ENCODE measurements at regions not wholly inside any gene's neighbourhood (a gene's known extent, or its start where the extent isn't known, plus 50 kb on each side); places are given as distances from the start of the nearest gene placed in this dataset.

DNA sequence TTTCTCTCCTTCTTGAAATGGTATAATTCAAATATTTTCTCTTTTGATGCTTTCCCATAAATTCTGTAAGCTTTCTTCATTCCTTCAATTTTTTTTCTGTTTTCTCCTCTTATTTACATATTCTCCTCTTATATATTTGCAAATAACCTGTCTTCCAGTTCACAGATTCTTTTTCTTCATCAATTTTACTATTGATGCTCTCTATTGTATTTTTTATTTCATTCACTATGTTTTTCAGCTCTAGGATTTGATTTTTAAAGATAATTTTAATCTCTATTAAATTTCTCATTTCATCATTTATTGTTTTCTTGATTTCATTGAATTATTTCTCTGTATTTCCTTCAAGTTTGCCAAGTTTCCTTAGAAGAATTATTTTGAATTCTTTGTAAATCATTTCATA, 54.0 kb upstream of the PRPS1L1 start:
- DNase-seq (ENCODE audit: low spot score), result no peak
- no peak overlapping the region for H3K4me2 ChIP-seq (ENCODE audit: insufficient read depth, low read length, poor library complexity, severe bottlenecking)
- H3K9ac ChIP-seq (ENCODE audit: low read depth, low read length, poor library complexity), result no peak overlapping the region
- H3K36me3 ChIP-seq (replicated peaks in 1 of 2; ENCODE audit: control insufficient read depth in 2 of 2, insufficient read depth in 2 of 2, low read length in 2 of 2), result no peaks in the 10 kb centered on the region
- H4K91ac ChIP-seq (ENCODE audit: low read depth, low read length, poor library complexity), result no peak overlapping the region
- peaks cover 0 to 24% (median 9%) of the 10 kb centered on the region in 3 experiments for H3K27me3 ChIP-seq (ENCODE audit: control insufficient read depth in 3 of 3, insufficient read depth in 3 of 3, low read depth in 1 of 3, low read length in 3 of 3)
- no peak overlapping the region for H2AK5ac ChIP-seq (ENCODE audit: low read depth, low read length)
- H3K18ac ChIP-seq (ENCODE audit: low read length), result no peak overlapping the region
- no peak overlapping the region for H2BK15ac ChIP-seq (ENCODE audit: low read length)
- no peak overlapping the region for H3K27ac ChIP-seq (replicated peaks; ENCODE audit: low read length)
- no peaks in the 10 kb centered on the region for H3K4me1 ChIP-seq (ENCODE audit: control insufficient read depth in 2 of 2, insufficient read depth in 1 of 2, low read depth in 1 of 2, low read length in 2 of 2)
- H3K9me3 ChIP-seq (replicated peaks in 1 of 2; ENCODE audit: control insufficient read depth in 2 of 2, insufficient read depth in 1 of 2, low read depth in 1 of 2, low read length in 2 of 2), result peaks cover 4% of the 10 kb centered on the region in 2 donors
- H3K4me3 ChIP-seq (ENCODE audit: low read length in 2 of 2), result no peak overlapping the region
- H3K4ac ChIP-seq (ENCODE audit: low read length), result no peak overlapping the region
- H2AFZ ChIP-seq (ENCODE audit: low read length), result no peak overlapping the region
- no peak overlapping the region for H2BK12ac ChIP-seq (ENCODE audit: low read length)
- H3K14ac ChIP-seq (ENCODE audit: low read length), result no peak overlapping the region
- H4K8ac ChIP-seq (ENCODE audit: low read depth, low read length), result no peak overlapping the region
- H3K79me1 ChIP-seq (ENCODE audit: low read depth, low read length), result no peaks in the 10 kb centered on the region
- no peak overlapping the region for H2BK120ac ChIP-seq (ENCODE audit: low read depth, low read length)
- no peak overlapping the region for H2BK5ac ChIP-seq (ENCODE audit: low read length)
- no peak overlapping the region for H3K23ac ChIP-seq (ENCODE audit: low read depth, low read length, poor library complexity)

DNA sequence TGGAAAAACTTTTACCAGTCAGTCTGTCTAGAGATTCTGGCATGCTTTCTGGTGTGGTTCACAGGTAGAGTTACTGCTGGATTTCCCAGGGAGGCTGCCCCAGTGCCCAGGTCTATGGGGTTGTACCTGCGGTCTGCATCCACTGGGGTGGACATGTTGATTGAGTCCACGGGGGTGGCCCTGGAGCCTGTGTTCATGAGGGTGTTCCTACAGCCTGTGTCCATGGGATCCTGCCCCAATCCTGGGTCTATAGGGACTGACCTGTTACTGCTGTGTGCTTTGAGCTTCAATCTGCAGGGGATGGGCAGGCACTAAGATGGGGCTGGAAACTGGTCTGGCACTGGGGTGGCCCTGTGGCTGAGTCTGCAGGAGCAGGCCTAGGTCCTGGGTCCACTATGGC, 54.5 kb upstream of the PRPS1L1 start:
- DNase-seq (ENCODE audit: low spot score), result no peak
- H2AFZ ChIP-seq (ENCODE audit: low read length), result no peak overlapping the region
- no peak overlapping the region for H3K14ac ChIP-seq (ENCODE audit: low read length)
- no peak overlapping the region for H4K8ac ChIP-seq (ENCODE audit: low read depth, low read length)
- no peak overlapping the region for H2BK15ac ChIP-seq (ENCODE audit: low read length)
- H3K4me1 ChIP-seq (ENCODE audit: control insufficient read depth in 2 of 2, insufficient read depth in 1 of 2, low read depth in 1 of 2, low read length in 2 of 2), result peaks cover under 1 to 3% of the 10 kb centered on the region in 2 donors
- no peak overlapping the region for H2BK120ac ChIP-seq (ENCODE audit: low read depth, low read length)
- WGBS, 2 donors (ENCODE audit: extremely low coverage in 2 of 2, insufficient read length in 2 of 2, insufficient replicate concordance in 1 of 2), result no CpG with 5 or more reads among the region's 2 CpGs
- no peak overlapping the region for H3K18ac ChIP-seq (ENCODE audit: low read length)
- peaks cover 1 to 27% (median 13%) of the 10 kb centered on the region in 3 experiments for H3K27me3 ChIP-seq (ENCODE audit: control insufficient read depth in 3 of 3, insufficient read depth in 3 of 3, low read depth in 1 of 3, low read length in 3 of 3)
- H3K79me1 ChIP-seq (ENCODE audit: low read depth, low read length), result peaks cover under 1% of the 10 kb centered on the region
- H2BK12ac ChIP-seq (ENCODE audit: low read length), result no peak overlapping the region
- no peak overlapping the region for H3K27ac ChIP-seq (replicated peaks; ENCODE audit: low read length)
- no peak overlapping the region for H2AK5ac ChIP-seq (ENCODE audit: low read depth, low read length)
- no peak overlapping the region for H3K4me3 ChIP-seq (ENCODE audit: low read length in 2 of 2)
- H3K9me3 ChIP-seq (replicated peaks in 1 of 2; ENCODE audit: control insufficient read depth in 2 of 2, insufficient read depth in 1 of 2, low read depth in 1 of 2, low read length in 2 of 2), result peaks cover 4% of the 10 kb centered on the region in 2 donors
- no peak overlapping the region for H3K4me2 ChIP-seq (ENCODE audit: insufficient read depth, low read length, poor library complexity, severe bottlenecking)
- H4K91ac ChIP-seq (ENCODE audit: low read depth, low read length, poor library complexity), result no peak overlapping the region
- H3K4ac ChIP-seq (ENCODE audit: low read length), result no peak overlapping the region
- peak overlapping the region; percentile 53 for H3K9ac ChIP-seq (ENCODE audit: low read depth, low read length, poor library complexity)
- H2BK5ac ChIP-seq (ENCODE audit: low read length), result no peak overlapping the region
- no peak overlapping the region for H3K23ac ChIP-seq (ENCODE audit: low read depth, low read length, poor library complexity)
- H3K36me3 ChIP-seq (replicated peaks in 1 of 2; ENCODE audit: control insufficient read depth in 2 of 2, insufficient read depth in 2 of 2, low read length in 2 of 2), result no peaks in the 10 kb centered on the region

DNA sequence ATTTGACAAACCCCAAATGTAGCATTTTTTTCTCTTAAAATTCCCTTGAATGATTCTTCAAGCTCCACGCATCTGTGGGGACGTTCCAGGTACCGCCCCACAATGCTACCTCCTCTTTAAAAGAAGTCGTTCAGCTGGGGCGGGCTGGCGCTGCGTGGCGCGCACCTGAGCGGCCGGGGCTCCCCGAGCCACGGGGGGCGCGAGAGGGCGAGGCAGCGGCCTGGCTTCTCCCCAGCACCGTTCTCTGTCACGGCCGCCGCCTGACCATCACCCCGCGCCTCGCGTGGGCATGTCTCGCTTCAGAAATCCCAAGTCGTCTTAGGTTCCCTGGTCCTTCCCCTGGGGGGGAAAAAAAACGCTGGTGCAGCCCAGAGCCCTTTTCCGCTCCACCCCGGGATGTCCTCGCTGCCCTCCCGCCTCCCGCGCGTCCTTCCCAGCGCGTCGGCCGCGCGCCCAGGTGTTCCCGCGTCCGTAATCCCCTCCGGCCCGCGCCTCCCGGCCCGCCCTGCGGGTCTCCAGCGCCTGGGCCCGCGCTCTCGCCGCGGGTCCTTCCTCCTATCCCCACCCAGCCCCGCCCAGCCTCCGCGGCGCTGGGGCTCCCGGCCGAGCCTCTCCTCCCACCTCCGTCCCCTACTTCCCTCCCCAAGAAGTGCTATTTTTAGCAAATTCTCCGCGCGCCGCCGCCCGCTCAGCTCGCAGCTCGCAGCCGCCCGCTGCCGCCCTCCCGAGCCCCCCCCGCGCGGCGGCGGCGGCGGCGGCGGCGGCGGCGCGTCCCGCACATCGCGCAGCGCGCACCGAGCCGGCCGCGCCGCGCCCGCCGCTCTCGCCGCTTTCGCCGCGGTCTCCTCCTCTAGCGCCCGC, 58.7 kb upstream of the PRPS1L1 start:
- H2AFZ ChIP-seq (ENCODE audit: low read length), result peak overlapping the region; percentile 96
- peaks cover 2 to 58% (median 20%) of the 10 kb centered on the region in 3 experiments for H3K27me3 ChIP-seq (ENCODE audit: control insufficient read depth in 3 of 3, insufficient read depth in 3 of 3, low read depth in 1 of 3, low read length in 3 of 3)
- H2AK5ac ChIP-seq (ENCODE audit: low read depth, low read length), result no peak overlapping the region
- peak overlapping the region; percentile 87 for H3K18ac ChIP-seq (ENCODE audit: low read length)
- no peak overlapping the region for H3K14ac ChIP-seq (ENCODE audit: low read length)
- H2BK12ac ChIP-seq (ENCODE audit: low read length), result peak overlapping the region; percentile 58
- no peak overlapping the region for H4K8ac ChIP-seq (ENCODE audit: low read depth, low read length)
- no CpG with 5 or more reads among the region's 108 CpGs for WGBS, 2 donors (ENCODE audit: extremely low coverage in 2 of 2, insufficient read length in 2 of 2, insufficient replicate concordance in 1 of 2)
- peak overlapping the region; percentile 71 for H3K9ac ChIP-seq (ENCODE audit: low read depth, low read length, poor library complexity)
- H3K4me3 ChIP-seq (ENCODE audit: low read length in 2 of 2), result peak overlapping the region; percentile 46 to 80
- H2BK120ac ChIP-seq (ENCODE audit: low read depth, low read length), result no peak overlapping the region
- H3K4ac ChIP-seq (ENCODE audit: low read length), result no peak overlapping the region
- H4K91ac ChIP-seq (ENCODE audit: low read depth, low read length, poor library complexity), result no peak overlapping the region
- no peaks in the 10 kb centered on the region for H3K36me3 ChIP-seq (replicated peaks in 1 of 2; ENCODE audit: control insufficient read depth in 2 of 2, insufficient read depth in 2 of 2, low read length in 2 of 2)
- H3K79me1 ChIP-seq (ENCODE audit: low read depth, low read length), result peaks cover 1% of the 10 kb centered on the region
- peak overlapping the region; percentile 89 for H3K4me2 ChIP-seq (ENCODE audit: insufficient read depth, low read length, poor library complexity, severe bottlenecking)
- H3K9me3 ChIP-seq (replicated peaks in 1 of 2; ENCODE audit: control insufficient read depth in 2 of 2, insufficient read depth in 1 of 2, low read depth in 1 of 2, low read length in 2 of 2), result peaks cover 4% of the 10 kb centered on the region in 2 donors
- H3K4me1 ChIP-seq (ENCODE audit: control insufficient read depth in 2 of 2, insufficient read depth in 1 of 2, low read depth in 1 of 2, low read length in 2 of 2), result peaks cover 7 to 9% of the 10 kb centered on the region in 2 donors
- H2BK5ac ChIP-seq (ENCODE audit: low read length), result no peak overlapping the region
- H3K23ac ChIP-seq (ENCODE audit: low read depth, low read length, poor library complexity), result no peak overlapping the region
- DNase-seq (ENCODE audit: low spot score), result peak; percentile 40
- H3K27ac ChIP-seq (replicated peaks; ENCODE audit: low read length), result no peak overlapping the region
- H2BK15ac ChIP-seq (ENCODE audit: low read length), result peak overlapping the region; percentile 55

DNA sequence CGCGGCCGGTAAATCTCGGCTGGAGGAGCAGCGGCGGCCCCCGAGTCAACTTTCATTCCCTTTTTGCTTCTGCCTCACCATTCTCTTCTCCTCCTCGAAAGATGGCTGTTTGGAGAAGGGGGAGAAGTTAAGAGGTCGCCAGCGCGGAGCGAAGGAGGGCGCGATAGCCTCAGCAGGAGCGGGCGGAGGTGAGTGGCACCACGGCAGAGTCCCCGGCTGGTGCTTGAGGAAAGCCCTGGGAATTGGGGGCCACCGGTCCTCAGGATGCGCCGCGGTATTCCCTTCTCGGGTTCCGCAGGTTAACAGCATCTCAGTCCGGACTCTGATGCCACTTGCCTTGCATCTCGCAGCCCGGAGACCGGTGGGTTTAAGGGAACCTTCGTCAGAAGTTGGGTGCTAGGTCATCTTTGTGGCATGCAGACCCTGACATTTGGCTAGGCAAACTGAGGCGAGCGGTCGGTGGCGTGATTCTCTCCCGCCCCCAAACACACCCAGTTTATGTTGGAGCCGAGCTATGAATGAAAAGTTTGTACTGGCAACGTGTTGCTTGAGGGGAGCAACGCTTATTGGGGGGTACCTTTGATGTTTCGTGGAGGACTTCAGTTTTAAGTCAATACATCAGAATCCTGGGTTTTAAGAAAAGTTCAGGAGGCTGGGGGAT, 59.5 kb upstream of the PRPS1L1 start:
- H3K4me3 ChIP-seq (ENCODE audit: low read length in 2 of 2), result peak overlapping the region; percentile 46 to 80
- H2BK15ac ChIP-seq (ENCODE audit: low read length), result peak overlapping the region; percentile 55
- WGBS, 2 donors (ENCODE audit: extremely low coverage in 2 of 2, insufficient read length in 2 of 2, insufficient replicate concordance in 1 of 2), result no CpG with 5 or more reads among the region's 38 CpGs
- H3K9me3 ChIP-seq (replicated peaks in 1 of 2; ENCODE audit: control insufficient read depth in 2 of 2, insufficient read depth in 1 of 2, low read depth in 1 of 2, low read length in 2 of 2), result peaks cover 3 to 4% of the 10 kb centered on the region in 2 donors
- no peak overlapping the region for H2BK12ac ChIP-seq (ENCODE audit: low read length)
- peak overlapping the region; percentile 89 for H3K4me2 ChIP-seq (ENCODE audit: insufficient read depth, low read length, poor library complexity, severe bottlenecking)
- H2AFZ ChIP-seq (ENCODE audit: low read length), result peak overlapping the region; percentile 96
- H3K36me3 ChIP-seq (replicated peaks in 1 of 2; ENCODE audit: control insufficient read depth in 2 of 2, insufficient read depth in 2 of 2, low read length in 2 of 2), result no peaks in the 10 kb centered on the region
- H3K18ac ChIP-seq (ENCODE audit: low read length), result peak overlapping the region; percentile 81
- H3K4me1 ChIP-seq (ENCODE audit: control insufficient read depth in 2 of 2, insufficient read depth in 1 of 2, low read depth in 1 of 2, low read length in 2 of 2), result peaks cover 7 to 9% of the 10 kb centered on the region in 2 donors
- no peak overlapping the region for H2AK5ac ChIP-seq (ENCODE audit: low read depth, low read length)
- H4K91ac ChIP-seq (ENCODE audit: low read depth, low read length, poor library complexity), result no peak overlapping the region
- peaks cover 2 to 58% (median 20%) of the 10 kb centered on the region in 3 experiments for H3K27me3 ChIP-seq (ENCODE audit: control insufficient read depth in 3 of 3, insufficient read depth in 3 of 3, low read depth in 1 of 3, low read length in 3 of 3)
- no peak overlapping the region for H3K14ac ChIP-seq (ENCODE audit: low read length)
- H3K4ac ChIP-seq (ENCODE audit: low read length), result no peak overlapping the region
- peak overlapping the region; percentile 71 for H3K9ac ChIP-seq (ENCODE audit: low read depth, low read length, poor library complexity)
- DNase-seq (ENCODE audit: low spot score), result peak; percentile 33
- H4K8ac ChIP-seq (ENCODE audit: low read depth, low read length), result no peak overlapping the region
- peaks cover 1% of the 10 kb centered on the region for H3K79me1 ChIP-seq (ENCODE audit: low read depth, low read length)
- no peak overlapping the region for H2BK5ac ChIP-seq (ENCODE audit: low read length)
- no peak overlapping the region for H3K27ac ChIP-seq (replicated peaks; ENCODE audit: low read length)
- peak overlapping the region; percentile 44 for H3K23ac ChIP-seq (ENCODE audit: low read depth, low read length, poor library complexity)
- H2BK120ac ChIP-seq (ENCODE audit: low read depth, low read length), result no peak overlapping the region
